H54 (cell line): ENCODE measurements at regions not wholly inside any gene's neighbourhood (a gene's known extent, or its start where the extent isn't known, plus 50 kb on each side); places are given as distances from the start of the nearest gene placed in this dataset.
"Not testable (repeated sequence)": the region's sequence is repeated elsewhere in the genome, so short reads cannot be mapped to it uniquely, and the experiment has no call there.

Experiments used
- DNase-seq: peaks from one replicate; pipeline ENCODE4 v3.0.0; 2011; ENCODE audit warnings: low spot score, mixed read lengths; ENCODE audit not compliant: insufficient read length
- FAIRE-seq: peaks from 3 replicates; lab custom pipeline; 2011; peaks lifted over from hg19 to GRCh38; lab: Jason Lieb, UNC
- POLR2A ChIP-seq: IDR thresholded peaks from 2 replicates; pipeline ENCODE4 v1.6.1; 2011; ENCODE audit warnings: low read depth, mild to moderate bottlenecking, low read length

- TF ChIP-seq POLR2A, result no peak
- DNase-seq (no peak), FAIRE-seq (no peak)
Observed at GRCh38 chr6:168913866-168914469, 339.7 kb downstream of the THBS2 start.

DNA sequence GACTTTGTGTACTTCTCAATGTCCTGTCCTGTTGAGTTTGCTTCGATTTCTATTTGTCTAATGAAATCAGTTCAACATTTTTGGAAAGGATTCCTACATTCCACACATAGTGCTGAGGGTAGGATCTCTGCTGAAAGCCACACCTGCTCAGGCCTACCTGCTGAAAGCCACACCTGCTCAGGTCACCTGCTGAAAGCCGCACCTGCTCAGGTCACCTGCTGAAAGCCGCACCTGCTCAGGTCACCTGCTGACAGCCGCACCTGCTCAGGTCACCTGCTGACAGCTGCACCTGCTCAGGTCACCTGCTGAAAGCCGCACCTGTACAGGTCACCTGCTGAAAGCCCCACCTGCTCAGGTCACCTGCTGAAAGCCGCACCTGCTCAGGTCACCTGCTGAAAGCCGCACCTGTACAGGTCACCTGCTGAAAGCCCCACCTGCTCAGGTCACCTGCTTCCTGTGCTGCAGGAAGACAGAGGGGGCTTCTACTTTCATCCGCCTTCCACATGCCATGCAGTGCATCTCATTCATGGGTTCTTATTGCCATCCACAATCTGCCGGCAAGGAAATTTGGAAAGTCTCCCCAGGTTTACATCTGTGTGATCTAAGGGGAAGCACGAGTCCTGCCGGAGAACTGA lies 340.3 kb downstream of the THBS2 start:
- FAIRE-seq, DNase-seq: not testable (repeated sequence)

GRCh38 chr6:168909288-168909687 lies 344.4 kb downstream of the THBS2 start:
- FAIRE-seq (no peak), DNase-seq (no peak)
- no peak for TF ChIP-seq POLR2A

DNA sequence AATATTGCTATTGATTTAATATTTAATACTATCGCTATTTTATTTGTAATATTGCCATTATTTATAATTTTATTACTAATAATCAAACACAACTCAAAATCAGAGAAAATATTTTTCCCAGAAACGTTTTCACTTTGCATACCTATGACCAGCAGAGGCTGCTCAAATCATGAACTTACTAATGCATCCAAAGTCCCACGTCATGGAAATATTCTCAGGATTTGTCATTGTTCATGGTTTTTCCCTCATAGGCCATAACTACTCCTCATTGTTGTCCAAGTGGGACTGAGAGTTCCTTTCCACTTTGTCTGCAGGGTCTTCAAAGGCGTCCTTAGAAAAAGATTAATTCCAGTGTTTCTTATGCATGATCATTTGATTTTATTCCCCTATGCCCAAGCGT lies 344.8 kb downstream of the THBS2 start:
- no peak for FAIRE-seq
- no peak for DNase-seq
- no peak for TF ChIP-seq POLR2A

DNA sequence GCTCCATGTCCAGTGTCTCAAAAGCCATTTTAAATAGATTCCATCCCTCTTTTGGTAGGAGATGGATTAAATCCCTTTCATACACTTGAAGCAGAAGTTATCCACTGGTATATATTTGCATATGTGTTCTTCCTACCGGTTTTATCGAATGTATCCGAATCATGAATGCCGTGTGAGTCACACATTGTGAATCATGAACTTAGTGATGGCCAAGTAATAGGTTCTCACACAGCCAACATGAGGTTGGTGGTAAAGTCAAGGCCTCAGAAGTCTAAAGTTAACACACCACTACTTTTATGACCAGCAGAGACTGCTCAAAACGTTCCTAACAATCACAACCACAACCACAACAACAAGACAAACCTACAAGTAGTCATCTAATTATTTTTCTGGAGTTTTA lies 345.5 kb downstream of the THBS2 start:
- DNase-seq, result no peak
- no peak for FAIRE-seq
- TF ChIP-seq POLR2A, result no peak

DNA sequence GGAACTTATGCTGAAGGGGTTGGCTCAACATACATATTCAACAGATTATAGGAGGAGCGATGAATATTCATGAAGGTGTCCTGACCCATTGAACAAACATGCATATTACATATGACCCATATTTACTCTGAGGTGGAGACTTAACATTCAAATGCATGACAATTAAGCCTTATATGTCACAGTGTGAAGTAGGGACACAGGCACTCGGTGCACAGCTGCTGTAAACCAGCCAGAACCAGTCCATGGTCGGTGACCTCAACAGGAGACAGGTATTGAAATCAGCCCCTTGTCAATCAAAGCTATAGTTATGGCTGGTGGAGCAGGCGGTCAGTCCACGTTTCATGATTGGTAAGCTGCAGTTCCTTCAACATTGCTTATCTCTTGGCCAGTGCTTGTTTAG lies 347.3 kb downstream of the THBS2 start:
- no peak for FAIRE-seq

DNA sequence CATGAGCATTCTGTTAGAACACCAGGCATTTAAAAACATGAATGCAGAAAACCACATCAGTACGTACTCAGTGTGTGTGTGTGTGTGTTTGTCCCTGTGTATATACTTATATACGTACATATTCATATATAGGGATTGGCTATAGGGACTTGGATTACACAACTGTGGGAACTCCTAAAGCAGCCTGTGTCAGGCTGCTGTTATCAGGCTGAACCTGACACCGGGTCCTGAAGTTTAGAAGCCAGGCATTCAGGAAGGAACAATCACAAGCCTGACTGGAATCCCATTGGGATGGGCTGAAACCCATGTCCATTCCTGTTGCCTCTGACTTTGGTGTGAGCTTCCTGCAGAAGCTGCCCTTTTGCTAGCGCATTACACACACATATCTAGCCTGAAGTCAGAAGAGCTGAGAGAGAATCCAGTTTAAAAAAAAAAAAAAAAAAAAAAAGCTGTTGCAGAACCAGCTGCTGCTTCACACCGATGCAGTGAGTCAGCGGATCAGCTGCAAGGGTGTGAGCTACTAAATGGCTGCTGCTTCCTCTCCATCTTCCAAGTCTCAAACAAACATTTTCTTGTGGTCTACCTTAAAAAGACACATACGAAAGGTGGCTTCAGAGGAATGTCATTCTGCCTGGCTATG lies 348.1 kb downstream of the THBS2 start:
- no peak for TF ChIP-seq POLR2A
- FAIRE-seq (no peak), DNase-seq (no peak)

More for the DNA sequence above, 347.3 kb downstream of the THBS2 start:
- no peak for DNase-seq
- no peak for TF ChIP-seq POLR2A

- FAIRE-seq (no peak), DNase-seq (no peak)
- no peak for TF ChIP-seq POLR2A
Observed at GRCh38 chr6:168903613-168904345, 349.9 kb downstream of the THBS2 start.

GRCh38 chr6:168902075-168902474 lies 351.6 kb downstream of the THBS2 start:
- no peak for TF ChIP-seq POLR2A
- no peak for FAIRE-seq
- DNase-seq, result no peak

GRCh38 chr6:168901076-168901475 lies 352.6 kb downstream of the THBS2 start:
- DNase-seq (no peak), FAIRE-seq (no peak)
- TF ChIP-seq POLR2A, result no peak

GRCh38 chr6:168896321-168896720 lies 357.3 kb downstream of the THBS2 start:
- DNase-seq (no peak), FAIRE-seq (no peak)
- no peak for TF ChIP-seq POLR2A

DNA sequence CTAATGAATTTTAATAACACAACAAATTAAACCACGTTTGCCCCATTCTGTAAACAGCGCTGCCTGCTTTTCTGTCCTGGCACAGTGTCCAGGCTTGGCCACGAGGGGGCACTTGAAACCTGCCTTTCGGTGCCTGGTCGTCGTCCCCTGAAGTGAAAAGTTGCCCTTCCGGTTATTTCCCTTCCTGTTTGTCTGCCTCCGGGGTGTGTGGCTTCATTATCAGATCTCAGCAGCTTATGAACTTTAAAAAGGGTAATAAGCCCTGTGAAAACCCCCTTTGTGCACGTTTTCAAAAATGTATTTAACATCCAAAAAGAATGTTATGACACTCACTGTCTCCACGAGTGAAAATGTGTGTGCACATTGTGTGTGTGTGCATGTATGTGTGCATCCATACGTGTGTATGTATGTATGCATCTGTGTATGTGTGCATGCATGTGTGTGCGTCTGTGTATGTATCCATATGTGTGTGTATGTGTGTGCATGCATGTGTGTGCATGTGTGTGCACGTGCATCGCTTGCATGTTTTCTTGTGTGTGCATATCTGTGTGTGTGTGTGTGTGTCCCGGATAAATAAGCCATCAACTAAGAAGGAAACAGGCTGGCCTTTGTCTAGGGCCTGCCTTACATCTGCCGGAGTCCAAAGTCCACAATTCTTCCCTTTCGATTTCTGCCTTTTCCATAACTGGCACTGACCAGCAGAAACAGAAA lies 358.4 kb downstream of the THBS2 start:
- DNase-seq, result peak; percentile 76
- FAIRE-seq, result no peak
- TF ChIP-seq POLR2A, result no peak

DNA sequence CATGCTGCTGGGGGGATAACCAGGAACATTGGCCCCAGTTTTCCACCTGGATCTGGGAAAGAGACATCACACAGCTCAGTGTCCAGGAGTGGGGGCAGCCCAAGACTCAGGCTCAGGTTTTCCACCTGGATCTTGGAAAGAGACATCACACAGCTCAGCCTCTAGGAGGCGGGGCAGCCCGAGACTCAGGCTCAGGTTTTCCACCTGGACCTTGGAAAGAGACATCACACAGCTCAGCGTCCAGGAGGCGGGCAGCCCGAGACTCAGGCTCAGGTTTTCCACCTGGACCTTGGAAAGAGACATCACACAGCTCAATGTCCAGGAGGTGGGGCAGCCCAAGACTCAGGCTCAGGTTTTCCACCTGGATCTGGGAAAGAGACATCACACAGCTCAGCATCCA lies 361.6 kb downstream of the THBS2 start:
- DNase-seq (no peak), FAIRE-seq (no peak)
- TF ChIP-seq POLR2A, result no peak

- DNase-seq (no peak), FAIRE-seq (no peak)
- TF ChIP-seq POLR2A, result no peak
Observed at GRCh38 chr6:168890981-168891365, 362.7 kb downstream of the THBS2 start.
